GM12873 (cell line): ENCODE measurements at regions not wholly inside any gene's neighbourhood (a gene's known extent, or its start where the extent isn't known, plus 50 kb on each side); places are given as distances from the start of the nearest gene placed in this dataset.

Source experiments
- TF ChIP-seq, protein P1 (sequence below): IDR thresholded peaks from 2 replicates; pipeline ENCODE4 v1.5.1; 2012; ENCODE audit warnings: low read depth, mild to moderate bottlenecking, moderate library complexity, low read length, control low read depth; ENCODE audit not compliant: insufficient read depth; ENCODE audit errors: missing control alignments

DNA sequence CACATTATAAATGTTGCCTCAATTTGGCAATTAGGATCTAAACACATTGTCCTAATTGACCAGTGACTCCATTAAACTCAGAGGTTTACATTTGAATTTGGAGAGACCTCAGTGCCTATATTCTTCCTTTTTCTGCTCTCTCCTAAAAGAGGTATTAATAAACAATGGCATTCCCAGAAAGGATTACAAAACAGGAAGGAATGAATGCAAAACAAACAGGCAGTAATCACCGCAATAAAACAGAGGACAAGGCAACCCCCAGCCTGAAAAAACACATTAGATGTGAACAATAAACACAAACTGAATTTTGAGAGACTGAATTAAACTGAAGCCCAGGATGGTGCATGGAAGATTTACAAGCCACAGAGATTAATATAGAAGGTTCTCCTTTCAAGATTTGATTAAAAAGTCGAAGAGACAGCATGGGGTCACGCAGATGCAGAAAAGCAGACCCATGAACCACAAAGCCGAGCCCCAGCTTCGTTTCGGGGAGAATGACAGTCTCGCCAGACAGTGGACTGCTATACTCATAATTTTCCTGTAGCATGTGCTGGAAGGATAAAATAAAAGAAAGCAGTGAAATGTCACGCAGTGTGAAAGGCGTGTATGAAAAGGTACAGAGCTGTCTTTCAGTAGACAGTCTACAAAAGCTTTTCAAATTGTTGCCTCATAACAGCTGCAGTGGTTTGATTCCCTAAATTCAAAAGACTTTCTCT, 503.0 kb downstream of the LIG4 start:
- TF ChIP-seq, protein P1, sequence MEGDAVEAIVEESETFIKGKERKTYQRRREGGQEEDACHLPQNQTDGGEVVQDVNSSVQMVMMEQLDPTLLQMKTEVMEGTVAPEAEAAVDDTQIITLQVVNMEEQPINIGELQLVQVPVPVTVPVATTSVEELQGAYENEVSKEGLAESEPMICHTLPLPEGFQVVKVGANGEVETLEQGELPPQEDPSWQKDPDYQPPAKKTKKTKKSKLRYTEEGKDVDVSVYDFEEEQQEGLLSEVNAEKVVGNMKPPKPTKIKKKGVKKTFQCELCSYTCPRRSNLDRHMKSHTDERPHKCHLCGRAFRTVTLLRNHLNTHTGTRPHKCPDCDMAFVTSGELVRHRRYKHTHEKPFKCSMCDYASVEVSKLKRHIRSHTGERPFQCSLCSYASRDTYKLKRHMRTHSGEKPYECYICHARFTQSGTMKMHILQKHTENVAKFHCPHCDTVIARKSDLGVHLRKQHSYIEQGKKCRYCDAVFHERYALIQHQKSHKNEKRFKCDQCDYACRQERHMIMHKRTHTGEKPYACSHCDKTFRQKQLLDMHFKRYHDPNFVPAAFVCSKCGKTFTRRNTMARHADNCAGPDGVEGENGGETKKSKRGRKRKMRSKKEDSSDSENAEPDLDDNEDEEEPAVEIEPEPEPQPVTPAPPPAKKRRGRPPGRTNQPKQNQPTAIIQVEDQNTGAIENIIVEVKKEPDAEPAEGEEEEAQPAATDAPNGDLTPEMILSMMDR: no peak

DNA sequence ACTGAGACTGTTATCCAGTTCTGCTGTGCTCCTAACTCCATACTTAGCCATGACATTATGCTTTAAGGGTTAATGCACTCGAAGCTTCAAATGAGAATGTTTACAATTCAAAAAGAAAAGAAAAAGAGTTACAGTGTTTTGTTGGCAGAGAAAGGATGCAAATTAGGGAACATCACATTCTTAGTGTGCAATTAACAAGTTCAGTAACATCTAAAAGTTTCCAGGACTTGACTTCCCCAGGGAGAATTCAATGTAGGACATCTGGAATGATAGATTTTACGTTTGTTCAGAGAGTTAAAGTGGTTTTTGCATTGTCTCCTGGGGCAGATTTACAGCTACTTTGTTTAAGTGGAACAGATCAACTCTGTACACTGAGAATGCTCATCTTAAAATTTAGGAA, 525.2 kb downstream of the LIG4 start:
- TF ChIP-seq, protein P1: no peak

DNA sequence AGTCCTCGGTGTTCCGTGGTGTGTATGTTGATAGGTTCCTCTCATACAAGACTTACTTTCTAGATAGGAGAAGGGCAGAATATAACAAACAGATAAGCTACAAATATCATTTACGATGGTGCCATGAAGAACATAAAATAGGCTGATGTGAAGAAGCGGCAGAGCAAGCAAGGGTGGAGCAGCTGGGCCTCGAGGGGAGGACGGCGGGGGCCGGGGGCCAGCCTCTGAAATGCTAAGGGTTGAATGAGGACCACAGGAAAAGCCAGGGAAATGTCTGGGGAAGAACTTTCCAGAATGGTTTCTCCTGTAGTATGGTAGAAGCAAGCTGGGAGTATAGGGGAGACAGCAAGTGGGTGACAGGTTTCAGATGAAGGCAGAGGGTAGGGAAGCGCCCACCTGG, 529.5 kb downstream of the LIG4 start:
- TF ChIP-seq, protein P1: no peak

DNA sequence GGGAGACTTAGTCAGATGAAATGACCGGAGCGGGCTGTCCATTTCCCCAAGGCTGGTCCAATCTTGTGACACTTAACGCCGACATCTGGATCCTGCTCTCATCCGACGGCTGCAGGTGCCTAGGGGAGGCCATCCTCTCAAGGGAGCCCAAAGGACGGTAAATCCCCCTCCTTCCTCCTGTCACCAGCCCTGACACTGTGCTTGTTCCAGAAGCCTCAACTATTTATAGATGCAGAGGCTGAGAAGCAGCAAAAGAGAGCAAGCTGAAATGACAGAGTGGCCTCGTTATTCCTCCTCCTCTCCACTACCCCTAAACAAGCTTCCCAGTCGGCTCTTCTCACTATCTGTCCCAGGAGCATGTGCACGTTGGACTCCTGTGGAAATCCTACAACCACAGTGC, 533.7 kb downstream of the LIG4 start:
- TF ChIP-seq, protein P1: no peak

DNA sequence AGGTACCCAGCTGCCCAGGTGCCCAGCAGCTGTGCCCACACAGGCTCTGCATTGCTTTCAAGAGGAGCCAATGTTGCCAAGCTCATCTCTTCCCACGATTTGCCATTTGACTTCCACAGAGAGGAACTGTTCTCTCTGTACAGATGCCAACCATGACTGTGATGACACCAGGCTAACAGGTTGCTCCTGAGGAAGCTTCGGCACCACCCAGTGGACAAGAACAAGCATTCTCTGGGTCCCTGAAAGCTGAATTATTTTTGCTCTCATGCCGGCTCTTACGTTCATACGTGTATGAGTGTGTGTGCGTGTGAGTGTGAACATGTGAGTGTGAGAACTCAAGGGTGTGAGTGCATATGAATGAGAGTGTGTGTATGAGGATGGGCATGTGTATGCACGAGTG, 535.2 kb downstream of the LIG4 start:
- TF ChIP-seq, protein P1: no peak

DNA sequence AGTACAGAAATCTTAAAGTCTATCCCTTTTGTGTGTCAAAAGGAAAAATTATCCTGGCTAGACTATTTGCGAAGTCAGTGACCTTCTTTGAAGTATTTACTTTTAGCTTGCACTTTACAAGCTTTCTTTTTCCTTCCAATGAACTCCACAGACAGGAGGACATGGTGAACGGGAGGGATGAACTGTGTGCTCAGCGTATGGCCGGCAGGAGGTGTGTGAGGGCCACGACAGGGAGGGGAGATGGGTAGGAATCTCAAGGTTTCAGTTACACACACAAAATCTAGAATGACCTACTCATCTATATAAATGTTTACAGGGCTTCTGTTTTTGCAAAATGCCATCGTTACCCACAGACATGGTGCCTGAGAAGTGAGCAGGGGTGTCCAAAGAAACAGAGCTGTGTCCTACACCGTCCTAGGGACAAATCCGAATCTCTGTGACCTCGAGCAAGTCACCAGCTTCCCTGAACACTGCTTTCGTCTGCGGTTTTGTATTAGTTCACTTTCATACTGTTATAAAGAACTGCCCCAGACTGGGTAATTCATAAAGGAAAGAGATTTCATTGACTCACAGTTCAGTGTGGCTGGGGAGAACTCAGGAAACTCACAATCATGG, 537.2 kb downstream of the LIG4 start:
- TF ChIP-seq, protein P1: no peak

DNA sequence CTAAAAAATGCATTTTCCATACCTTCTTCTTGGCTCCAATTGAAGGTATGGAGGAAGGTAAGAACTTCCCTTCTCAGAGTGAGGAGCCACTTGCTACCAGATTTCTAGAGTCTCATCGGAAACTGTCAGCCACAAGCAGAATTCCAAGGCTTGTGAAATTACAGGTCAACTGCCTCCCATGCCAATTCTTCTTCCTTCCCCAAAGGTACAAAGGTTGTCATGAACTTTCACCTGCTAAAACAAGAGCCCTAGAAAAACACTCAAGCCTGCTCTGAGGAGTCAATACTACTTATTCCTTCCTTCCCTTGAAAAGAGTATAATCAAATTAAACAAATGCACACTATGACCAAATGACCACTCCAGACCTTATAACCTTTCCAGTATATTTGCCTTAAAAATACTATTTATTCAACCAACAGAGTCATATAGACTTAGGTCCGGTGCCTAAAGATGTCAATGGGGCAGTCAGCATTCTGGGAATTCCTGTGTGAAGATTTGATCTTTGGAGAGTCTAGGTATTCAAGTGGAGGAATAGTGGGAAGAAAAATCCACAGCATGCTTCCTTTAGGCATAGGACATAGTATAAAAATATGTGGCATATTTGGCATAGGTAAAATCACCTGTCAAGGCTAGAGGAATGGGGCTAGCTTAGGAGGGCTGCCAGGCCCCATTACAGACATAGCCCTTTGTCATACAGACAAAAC, 539.3 kb downstream of the LIG4 start:
- TF ChIP-seq, protein P1: no peak
